HG03103 (cell line): ENCODE measurements at regions not wholly inside any gene's neighbourhood (a gene's known extent, or its start where the extent isn't known, plus 50 kb on each side); places are given as distances from the start of the nearest gene placed in this dataset.

Experiments used
- ATAC-seq: cut with Tn5 transposase; IDR thresholded peaks from one replicate; pipeline ENCODE4 v1.9.1; 2021; ENCODE audit warnings: low read depth; ENCODE audit not compliant: unreplicated experiment

- ATAC-seq = no peak
These were observed 206.4 kb upstream of the RPL38 start for GRCh38 chr17:73997059-73997458.

- no peak for ATAC-seq
These were observed 205.2 kb upstream of the RPL38 start for GRCh38 chr17:73998249-73998648.

- ATAC-seq = peak; percentile 61
These were observed 204.5 kb upstream of the RPL38 start for GRCh38 chr17:73998653-73999645.

DNA sequence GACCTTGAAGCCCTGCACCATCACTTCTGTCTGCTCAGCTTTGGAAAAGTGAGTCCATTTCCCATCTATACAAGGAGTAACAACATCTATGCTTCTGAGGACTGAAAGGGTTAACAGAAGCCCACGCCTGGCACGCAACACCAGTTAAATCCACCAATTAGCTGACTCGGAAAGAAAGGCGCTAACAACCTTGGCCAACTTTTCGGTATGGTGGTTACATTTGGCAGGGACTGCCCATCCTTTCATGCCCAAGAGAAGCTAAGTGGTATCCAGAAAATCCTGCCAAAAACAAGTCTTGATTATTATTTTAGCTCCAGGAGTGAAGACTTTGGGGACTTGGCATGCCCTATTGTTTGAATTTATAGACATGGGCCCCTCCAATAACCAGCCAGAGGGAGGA lies 202.3 kb upstream of the RPL38 start:
- ATAC-seq = no peak

GRCh38 chr17:74002241-74002640 lies 201.2 kb upstream of the RPL38 start:
- ATAC-seq = no peak

DNA sequence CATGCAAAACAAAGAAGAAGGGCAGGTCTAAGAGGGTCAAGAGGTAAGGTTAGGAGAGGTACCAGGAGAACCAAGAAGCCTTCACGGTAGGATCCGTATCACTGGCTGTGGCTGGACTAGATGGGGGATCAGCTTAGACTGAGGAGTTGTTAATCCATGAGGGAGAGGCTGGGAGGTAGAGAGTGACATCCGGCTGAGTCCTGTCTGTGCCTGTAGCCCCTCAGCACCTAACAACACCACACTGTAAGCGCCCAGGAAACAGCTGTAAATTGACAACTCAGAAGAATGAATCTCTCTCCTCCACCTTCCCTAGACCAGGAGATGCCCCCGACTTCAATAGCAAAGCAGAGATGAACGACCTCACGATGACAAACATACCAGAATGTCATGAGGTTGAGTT lies 199.4 kb upstream of the RPL38 start:
- ATAC-seq = no peak

GRCh38 chr17:74005790-74006189 lies 197.7 kb upstream of the RPL38 start:
- no peak for ATAC-seq

DNA sequence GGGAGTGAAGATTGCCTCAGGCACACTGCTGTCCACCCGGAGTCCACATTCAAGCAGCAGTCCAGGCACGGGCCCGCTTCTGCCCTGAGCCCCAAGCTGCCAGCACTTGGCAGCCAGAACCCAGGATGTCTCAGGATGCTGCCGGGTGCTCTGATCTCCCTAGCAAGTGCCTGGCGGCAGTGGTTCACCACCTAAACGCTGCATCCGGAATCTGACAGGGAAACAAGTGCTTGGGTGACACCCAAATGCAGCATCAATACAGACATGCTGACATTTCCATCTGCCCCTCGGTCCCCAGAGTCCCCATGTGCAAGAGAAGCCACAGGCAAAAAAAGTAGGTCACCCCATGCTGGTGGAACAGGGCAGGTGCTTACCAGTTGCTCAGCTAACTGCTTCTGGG lies 197.1 kb upstream of the RPL38 start:
- no peak for ATAC-seq

DNA sequence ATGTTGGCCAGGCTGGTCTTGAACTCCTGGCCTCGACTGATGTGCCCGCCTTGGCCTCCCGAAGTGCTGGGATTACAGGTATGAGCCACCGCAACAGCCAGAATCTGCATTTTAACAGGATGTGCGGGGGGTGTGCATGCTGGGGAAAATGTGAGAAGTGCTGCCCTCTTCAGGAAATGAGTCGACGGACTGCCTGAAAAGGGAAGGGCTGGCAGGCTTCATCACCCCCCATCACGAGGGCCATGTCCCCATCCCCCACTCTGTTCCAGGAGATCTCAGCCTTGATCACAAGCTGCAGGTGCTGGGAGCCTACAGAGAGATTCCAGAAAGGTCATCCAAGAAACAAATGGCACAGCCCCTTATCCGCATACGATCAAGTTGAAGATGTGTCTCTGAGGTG lies 195.3 kb upstream of the RPL38 start:
- no peak for ATAC-seq

DNA sequence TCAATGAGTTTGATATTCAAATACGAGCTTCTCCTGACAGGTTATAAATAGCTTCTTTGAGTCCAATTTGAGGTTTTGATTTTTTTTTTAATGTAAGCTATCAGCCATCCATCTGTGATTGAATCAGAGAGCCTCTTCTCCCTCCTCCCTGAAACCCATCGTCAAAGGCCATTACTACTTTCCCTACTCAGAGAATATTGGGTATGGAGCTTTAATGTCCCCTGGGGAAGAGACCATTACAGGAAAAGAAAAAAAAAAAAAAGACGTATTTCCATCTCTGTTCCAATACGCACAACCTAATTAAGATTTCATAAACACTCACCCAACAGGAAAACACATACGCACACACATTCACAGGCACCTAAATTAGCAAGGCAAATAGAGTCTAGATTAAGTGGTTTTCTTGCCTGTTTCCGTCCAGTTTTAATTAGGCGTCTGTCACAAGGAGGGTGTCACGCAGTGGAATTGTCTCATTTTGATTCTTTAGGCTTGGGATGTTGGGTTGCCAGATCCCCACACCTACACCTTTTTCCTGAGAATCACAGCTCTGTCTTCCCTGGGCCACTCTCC lies 194.3 kb upstream of the RPL38 start:
- ATAC-seq = no peak

GRCh38 chr17:74010903-74011302 lies 192.6 kb upstream of the RPL38 start:
- ATAC-seq = no peak

DNA sequence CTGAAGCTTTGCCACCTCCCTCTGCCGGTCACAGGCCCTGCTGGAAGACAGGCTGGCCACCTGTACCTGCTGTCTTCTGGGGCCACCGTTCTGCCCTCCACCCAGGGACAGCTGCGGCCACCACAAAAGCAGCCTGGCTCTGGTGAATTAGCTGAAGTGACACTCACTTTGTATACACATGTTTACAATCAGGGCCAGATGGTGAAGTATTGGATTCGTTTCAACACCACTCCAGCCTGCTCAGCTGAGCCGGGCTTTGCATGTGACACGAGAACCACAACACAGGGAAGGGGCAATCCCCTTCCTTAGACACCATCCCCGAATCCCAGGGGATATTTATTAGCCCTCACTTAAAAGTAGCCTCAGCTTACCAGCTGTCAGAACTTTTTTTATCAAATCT lies 191.5 kb upstream of the RPL38 start:
- no peak for ATAC-seq

DNA sequence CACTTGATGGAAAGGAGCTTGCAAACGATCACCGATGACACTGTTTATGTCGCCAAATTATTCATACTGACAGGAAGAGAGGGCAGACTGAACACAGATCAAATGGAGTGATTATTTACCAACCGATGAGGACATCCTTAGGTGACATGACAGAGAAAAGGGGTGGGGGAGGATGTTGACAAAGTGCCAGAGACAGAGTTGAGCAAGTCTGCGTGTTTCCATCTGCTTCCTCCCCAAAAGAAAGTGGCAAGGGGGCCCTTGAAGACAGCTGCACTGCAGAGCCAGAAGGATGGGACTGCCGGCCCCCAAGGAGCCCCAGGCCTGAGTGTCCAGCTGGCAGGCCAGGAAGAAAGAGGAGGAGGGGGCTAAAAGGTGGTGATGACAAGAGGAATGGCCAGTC lies 191.0 kb upstream of the RPL38 start:
- no peak for ATAC-seq

GRCh38 chr17:74015316-74015715 lies 188.2 kb upstream of the RPL38 start:
- ATAC-seq = no peak

GRCh38 chr17:74015990-74016389 lies 187.5 kb upstream of the RPL38 start:
- ATAC-seq = no peak

DNA sequence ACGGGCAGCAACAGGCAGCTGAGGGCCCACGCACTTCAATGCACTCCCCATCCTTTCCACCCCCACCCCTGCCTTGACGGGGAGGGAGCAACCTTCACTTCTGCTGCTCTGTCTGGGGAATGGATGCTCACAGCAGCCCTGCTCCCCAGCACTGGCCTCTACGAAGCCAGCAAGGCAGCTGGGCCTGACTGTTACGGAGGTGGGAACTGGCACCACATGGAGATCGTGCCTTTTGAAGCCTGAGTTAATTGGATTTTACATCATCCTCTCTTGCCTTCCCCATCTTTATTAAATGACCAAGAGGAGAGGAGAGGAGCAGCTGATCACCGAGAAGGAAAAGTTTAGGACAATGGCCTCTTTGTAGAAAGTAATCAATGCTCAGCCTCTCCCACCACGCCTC lies 187.0 kb upstream of the RPL38 start:
- no peak for ATAC-seq

DNA sequence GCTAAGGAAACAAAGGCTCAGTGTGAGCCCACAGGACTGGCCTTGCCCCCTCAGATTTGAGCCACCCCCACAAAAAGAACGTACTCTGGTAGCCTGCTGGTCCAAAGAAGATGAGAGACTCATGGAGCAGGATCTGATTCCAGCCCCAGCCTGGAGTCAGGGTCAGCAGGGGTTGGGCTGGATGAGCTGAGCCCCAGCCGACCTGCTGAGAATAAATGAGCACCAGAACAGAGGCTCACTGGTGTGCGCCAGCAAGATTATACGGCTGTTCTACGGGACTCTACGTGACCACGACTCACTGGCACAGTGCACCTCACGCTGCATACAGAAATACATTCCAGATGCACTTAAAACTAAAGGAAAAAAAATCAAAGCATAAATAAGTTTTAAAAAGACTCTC lies 186.0 kb upstream of the RPL38 start:
- no peak for ATAC-seq

DNA sequence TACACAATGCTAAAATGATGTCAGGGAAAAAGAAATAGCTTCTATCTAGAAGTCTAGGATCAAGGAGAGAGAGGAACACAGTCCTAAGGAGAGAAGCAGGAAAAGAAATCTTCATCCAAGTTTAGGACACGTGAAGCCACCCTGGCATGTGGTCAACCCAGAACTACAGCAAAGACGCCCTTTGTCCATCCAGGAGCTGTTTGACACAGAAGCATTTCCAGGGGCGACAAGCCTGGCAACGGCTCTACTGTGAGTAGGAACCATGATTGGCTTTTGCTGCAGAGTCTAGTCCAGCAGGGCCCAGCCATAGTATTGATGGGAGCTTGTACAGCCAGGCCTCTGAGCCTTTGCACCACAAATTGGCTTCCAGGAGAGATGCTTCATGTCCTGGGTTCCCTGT lies 185.4 kb upstream of the RPL38 start:
- no peak for ATAC-seq

- ATAC-seq = no peak
These were observed 184.2 kb upstream of the RPL38 start for GRCh38 chr17:74019271-74019670.

- no peak for ATAC-seq
These were observed 183.6 kb upstream of the RPL38 start for GRCh38 chr17:74019860-74020259.

DNA sequence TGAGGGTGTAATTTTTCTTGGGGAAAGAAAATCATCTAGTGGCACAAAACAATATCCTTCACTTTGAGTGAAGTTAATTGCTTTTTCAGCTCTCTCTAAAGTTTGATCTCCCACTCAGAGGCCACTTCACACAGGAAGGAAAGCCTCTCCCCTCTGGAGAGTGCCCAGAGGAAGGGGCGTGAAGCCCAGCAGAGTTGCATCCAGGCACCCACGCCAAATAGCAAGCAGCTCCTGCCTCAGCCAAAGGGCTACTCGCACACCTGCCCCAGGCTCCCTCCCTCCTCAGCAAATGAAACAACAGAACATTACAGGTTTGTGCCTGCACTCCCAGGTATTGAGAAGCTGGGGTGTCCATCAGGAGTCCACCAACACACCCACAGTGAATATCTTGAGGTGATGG lies 183.0 kb upstream of the RPL38 start:
- no peak for ATAC-seq

- ATAC-seq = no peak
These were observed 178.5 kb upstream of the RPL38 start for GRCh38 chr17:74024871-74025531.
